Psoas muscle (tissue), 7 donors: ENCODE measurements at regions not wholly inside any gene's neighbourhood (a gene's known extent, or its start where the extent isn't known, plus 50 kb on each side); places are given as distances from the start of the nearest gene placed in this dataset.

Source experiments
- ATAC-seq, 4 donors: fragments of 200-7000 bp; cut with Tn5 transposase; one replicate each; pipeline ENCODE4 v1.9.1; 2020; ENCODE audit warnings: moderate library complexity in 3 of 4, mild to moderate bottlenecking in 2 of 4
- DNase-seq, 2 donors: peaks; one replicate each; pipeline ENCODE4 v3.0.0-alpha.2; 2020
- H3K27ac ChIP-seq: fragments of 200-600 bp; one replicate; pipeline ENCODE4 v1.8.0; 2022
- H3K27me3 ChIP-seq, 3 donors: fragments of 200-600 bp in 1 of 3; one replicate each; pipeline versions ENCODE4 v1.6.1 to v1.8.0; 2013 to 2022; ENCODE audit warnings: low read length in 2 of 3, mild to moderate bottlenecking in 2 of 3, moderate library complexity in 1 of 3; ENCODE audit not compliant: insufficient read depth in 3 of 3
- H3K36me3 ChIP-seq, 2 donors: fragments of 200-600 bp in 1 of 2; one replicate each; pipeline versions ENCODE4 v1.6.1 to v1.8.0; 2013 to 2022; ENCODE audit warnings: low read depth in 1 of 2, mild to moderate bottlenecking in 1 of 2, moderate library complexity in 1 of 2; ENCODE audit not compliant: insufficient read depth in 1 of 2
- H3K4me1 ChIP-seq: fragments of 200-600 bp; one replicate; pipeline ENCODE4 v1.8.0; 2022
- H3K4me3 ChIP-seq: fragments of 200-600 bp; one replicate; pipeline ENCODE4 v1.8.0; 2022; ENCODE audit warnings: mild to moderate bottlenecking
- H3K9me3 ChIP-seq: fragments of 200-600 bp; one replicate; pipeline ENCODE4 v1.8.0; 2022
- WGBS, 3 donors: extraction: QIAGEN DNeasy Blood & Tissue Kit; methylation state at CpG; one replicate each; pipeline versions ENCODE4 v1.1.6 to v1.1.7; 2013; 5-methylcytosine and 5-hydroxymethylcytosine counted together
- intact Hi-C, 2 donors: fragments of 100-400 bp; cut with DNase I; formaldehyde crosslinking; loops; one replicate each; pipeline versions ENCODE4 v1.11.0 to v1.14.2; 2022
- TF ChIP-seq, protein P1 (sequence below): fragments of 200-600 bp; IDR thresholded peaks from one replicate; pipeline ENCODE4 v1.8.0; 2022; ENCODE audit warnings: antibody characterized with exemption
- donor health status: healthy with polysubstance abuse.
- donor health status: DM: no; HTN: no; CAD: no; lungs with moderate emphysema.
- donor health status: Bipolar disorder and iron deficiency.
- donor health status: healthy.
- donor health status: DM: yes; HTN: yes; CAD: no.
- donor health status: DM: no; HTN: no; CAD: no.
- donor health status: DM: yes; HTN: yes; CAD: no.

- TF ChIP-seq, protein P1, sequence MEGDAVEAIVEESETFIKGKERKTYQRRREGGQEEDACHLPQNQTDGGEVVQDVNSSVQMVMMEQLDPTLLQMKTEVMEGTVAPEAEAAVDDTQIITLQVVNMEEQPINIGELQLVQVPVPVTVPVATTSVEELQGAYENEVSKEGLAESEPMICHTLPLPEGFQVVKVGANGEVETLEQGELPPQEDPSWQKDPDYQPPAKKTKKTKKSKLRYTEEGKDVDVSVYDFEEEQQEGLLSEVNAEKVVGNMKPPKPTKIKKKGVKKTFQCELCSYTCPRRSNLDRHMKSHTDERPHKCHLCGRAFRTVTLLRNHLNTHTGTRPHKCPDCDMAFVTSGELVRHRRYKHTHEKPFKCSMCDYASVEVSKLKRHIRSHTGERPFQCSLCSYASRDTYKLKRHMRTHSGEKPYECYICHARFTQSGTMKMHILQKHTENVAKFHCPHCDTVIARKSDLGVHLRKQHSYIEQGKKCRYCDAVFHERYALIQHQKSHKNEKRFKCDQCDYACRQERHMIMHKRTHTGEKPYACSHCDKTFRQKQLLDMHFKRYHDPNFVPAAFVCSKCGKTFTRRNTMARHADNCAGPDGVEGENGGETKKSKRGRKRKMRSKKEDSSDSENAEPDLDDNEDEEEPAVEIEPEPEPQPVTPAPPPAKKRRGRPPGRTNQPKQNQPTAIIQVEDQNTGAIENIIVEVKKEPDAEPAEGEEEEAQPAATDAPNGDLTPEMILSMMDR = no peak
- ATAC-seq (no peak), DNase-seq (peak in 1 of 2 donors; percentile 13)
- Histone ChIP-seq H3K4me3 (no peak overlapping the region), H3K4me1 (no peaks in the 10 kb centered on the region), H3K36me3 (no peaks in the 10 kb centered on the region), H3K27ac (no peak overlapping the region), H3K9me3 (no peaks in the 10 kb centered on the region), H3K27me3 (no peaks in the 10 kb centered on the region)
- intact Hi-C loops = no loop called here
- 81 to 98% (median 87%) methylated on average over 4 to 5 of the region's 5 CpGs for whole genome bisulfite sequencing, 3 donors
Measured at GRCh38 chrX:115896362-115896761, 274.2 kb upstream of the AGTR2 start.

DNA sequence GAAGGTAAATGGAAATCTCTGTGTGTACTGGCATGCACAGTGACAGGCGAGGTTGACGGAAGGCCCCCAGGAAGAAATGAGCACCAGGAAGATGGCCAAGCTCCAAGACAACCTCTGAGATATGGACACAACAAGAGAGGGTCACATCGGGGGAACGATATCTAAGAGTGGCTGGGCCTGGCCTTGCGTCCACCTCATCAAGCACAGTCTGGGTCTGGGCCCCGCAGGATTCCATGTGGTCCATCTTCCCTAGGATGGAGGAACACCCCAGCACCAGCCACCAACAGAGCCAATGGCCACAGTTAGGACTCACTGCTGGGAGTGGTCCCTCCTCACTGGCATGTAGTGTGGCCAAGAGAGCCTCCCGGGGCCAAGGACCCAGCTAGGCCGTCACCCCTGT lies 272.6 kb upstream of the AGTR2 start:
- Histone ChIP-seq H3K27me3 (no peaks in the 10 kb centered on the region), H3K4me1 (no peaks in the 10 kb centered on the region), H3K27ac (no peak overlapping the region), H3K36me3 (no peaks in the 10 kb centered on the region), H3K4me3 (no peak overlapping the region), H3K9me3 (no peaks in the 10 kb centered on the region)
- WGBS, 3 donors = 97 to 100% (median 97%) methylated on average over 6 to 8 of the region's 8 CpGs
- ATAC-seq (no peak), DNase-seq (peak in 1 of 2 donors; percentile 6)
- TF ChIP-seq, protein P1 = no peak
- intact Hi-C loops = no loop called here

DNA sequence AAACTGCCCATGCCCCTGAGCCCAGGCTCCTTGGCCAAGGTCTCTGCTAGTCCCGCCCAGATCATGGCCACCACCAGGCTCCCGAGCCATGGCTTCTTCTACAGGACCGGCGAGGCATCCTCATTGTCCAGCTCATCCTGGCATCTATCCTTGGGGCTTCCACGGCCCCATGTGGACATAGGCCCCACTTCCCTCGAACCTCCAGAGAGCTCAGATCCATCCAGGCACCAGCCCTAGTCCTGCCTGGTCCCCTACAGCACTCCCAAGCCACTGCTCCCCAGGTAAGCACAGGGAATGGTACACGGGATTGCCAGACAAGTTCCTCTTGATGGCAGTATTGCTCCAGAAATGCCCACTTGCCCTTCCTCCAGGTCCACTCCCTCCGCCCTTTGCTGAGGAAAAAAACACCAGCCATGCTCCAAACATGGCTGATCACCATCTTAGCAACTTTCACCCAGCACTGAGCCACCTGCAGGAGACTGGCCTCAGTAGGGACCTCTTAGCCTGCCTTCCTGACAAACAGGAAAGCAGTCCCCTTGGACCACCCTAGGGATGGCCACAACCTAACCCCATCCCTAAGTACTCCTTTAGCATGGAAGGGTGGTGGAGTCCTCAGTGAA lies 272.1 kb upstream of the AGTR2 start:
- ATAC-seq = peak; percentile 34 to 85 (median 76)

GRCh38 chrX:115900425-115900824 lies 270.1 kb upstream of the AGTR2 start:
- WGBS, 3 donors = 83 to 100% (median 92%) methylated on average over 3 to 4 of the region's 4 CpGs
- Histone ChIP-seq H3K4me1 (no peaks in the 10 kb centered on the region), H3K36me3 (no peaks in the 10 kb centered on the region), H3K27ac (no peak overlapping the region), H3K4me3 (no peak overlapping the region), H3K9me3 (no peaks in the 10 kb centered on the region), H3K27me3 (no peaks in the 10 kb centered on the region)
- no peak for ATAC-seq
- TF ChIP-seq, protein P1 = no peak
- no peak for DNase-seq
- intact Hi-C loops = no loop called here

More for the DNA sequence above, 272.1 kb upstream of the AGTR2 start:
- intact Hi-C loops = no loop called here
- TF ChIP-seq, protein P1 = peak; percentile 52
- Histone ChIP-seq H3K27ac (no peak overlapping the region), H3K27me3 (no peaks in the 10 kb centered on the region), H3K4me3 (no peak overlapping the region), H3K36me3 (no peaks in the 10 kb centered on the region), H3K9me3 (no peaks in the 10 kb centered on the region), H3K4me1 (no peaks in the 10 kb centered on the region)
- DNase-seq = peak; percentile 30 to 81
- 63 to 96% (median 91%) methylated on average over 7 to 8 of the region's 8 CpGs for WGBS, 3 donors

GRCh38 chrX:115901241-115901640 lies 269.3 kb upstream of the AGTR2 start:
- H3K4me3 ChIP-seq = no peak overlapping the region
- no peaks in the 10 kb centered on the region for H3K36me3 ChIP-seq
- H3K4me1 ChIP-seq = no peaks in the 10 kb centered on the region
- H3K9me3 ChIP-seq = no peaks in the 10 kb centered on the region
- no peaks in the 10 kb centered on the region for H3K27me3 ChIP-seq
- H3K27ac ChIP-seq = no peak overlapping the region
- 73 to 93% (median 79%) methylated on average over 2 to 3 of the region's 3 CpGs for WGBS, 3 donors
- TF ChIP-seq, protein P1 = no peak
- intact Hi-C loops = no loop called here
- no peak for ATAC-seq
- DNase-seq = no peak
